HG03457 (cell line): ENCODE measurements at regions not wholly inside any gene's neighbourhood (a gene's known extent, or its start where the extent isn't known, plus 50 kb on each side); places are given as distances from the start of the nearest gene placed in this dataset.

Experiments
- ATAC-seq: cut with Tn5 transposase; IDR thresholded peaks from one replicate; pipeline ENCODE4 v1.9.1; 2021; ENCODE audit warnings: moderate number of reproducible peaks; ENCODE audit not compliant: unreplicated experiment

DNA sequence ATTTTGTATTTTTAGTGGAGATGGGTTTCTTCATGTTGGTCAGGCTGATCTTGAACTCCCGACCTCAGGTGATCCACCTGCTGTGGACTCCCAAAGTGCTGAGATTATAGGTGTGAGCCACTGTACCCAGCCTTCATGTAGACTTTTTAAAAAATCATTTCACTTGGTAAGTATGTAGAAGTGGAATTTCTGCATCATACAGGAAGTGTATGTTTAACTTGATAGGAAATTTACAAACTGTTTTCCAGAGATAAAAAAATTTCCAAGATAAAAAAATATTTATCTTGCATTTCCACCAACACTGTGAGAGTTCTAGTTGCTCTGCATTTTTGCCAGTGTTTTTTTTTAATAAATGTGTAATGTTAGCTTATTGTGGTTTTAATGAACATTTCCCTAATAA is 155.8 kb downstream of the ZNF608 start:
- ATAC-seq: no peak

- no peak for ATAC-seq
These were observed 159.2 kb downstream of the ZNF608 start for GRCh38 chr5:124587280-124587679.

DNA sequence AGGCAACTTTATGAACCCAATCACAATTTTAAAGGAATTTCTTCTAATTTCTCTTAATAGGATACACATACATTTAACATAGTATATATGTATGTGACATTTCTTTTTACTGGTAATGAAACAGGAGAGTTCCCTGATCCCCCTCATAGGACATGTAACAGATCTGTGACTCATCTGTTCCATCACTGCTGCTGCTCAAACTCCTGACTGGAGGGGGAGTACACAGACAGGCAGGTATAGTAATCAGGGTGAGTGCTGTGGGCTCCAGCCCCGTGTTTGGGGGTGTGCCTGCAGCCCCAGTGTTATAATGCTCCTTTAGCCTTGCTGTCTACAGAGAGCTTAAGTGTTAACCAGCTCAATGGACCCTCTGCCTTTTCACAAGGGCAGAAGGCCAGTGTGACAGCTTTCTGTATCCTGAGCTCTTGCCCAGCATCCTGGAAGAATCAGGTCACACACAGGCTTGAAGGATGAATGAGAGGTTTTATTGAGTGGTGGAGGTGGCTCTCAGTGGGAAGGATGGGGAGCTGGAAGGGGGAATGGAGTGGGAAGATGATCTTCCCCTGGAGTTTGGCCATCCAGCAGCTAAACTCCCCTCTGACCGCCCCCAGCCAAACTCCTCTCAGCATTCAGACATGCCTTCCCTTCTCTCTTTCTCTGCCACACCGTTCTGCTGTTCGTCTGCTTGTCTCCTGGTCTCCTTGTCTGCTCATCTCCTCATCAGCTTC is 161.3 kb downstream of the ZNF608 start:
- ATAC-seq: no peak

- ATAC-seq: peak; percentile 99
These were observed 162.7 kb downstream of the ZNF608 start for GRCh38 chr5:124583469-124584350.

DNA sequence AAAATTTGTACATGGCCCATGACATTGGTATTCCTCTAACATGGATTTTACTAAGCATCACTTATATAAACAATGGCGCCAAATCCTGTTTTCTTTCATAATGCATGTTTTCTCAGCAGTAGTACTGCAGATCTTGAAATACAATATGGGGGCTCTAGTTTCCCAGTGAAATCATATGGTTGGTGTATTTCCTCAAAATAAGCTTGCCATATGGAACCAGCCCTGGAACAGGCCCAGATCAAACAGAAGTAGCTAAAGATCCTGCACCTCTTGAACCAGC is 163.9 kb downstream of the ZNF608 start:
- no peak for ATAC-seq

DNA sequence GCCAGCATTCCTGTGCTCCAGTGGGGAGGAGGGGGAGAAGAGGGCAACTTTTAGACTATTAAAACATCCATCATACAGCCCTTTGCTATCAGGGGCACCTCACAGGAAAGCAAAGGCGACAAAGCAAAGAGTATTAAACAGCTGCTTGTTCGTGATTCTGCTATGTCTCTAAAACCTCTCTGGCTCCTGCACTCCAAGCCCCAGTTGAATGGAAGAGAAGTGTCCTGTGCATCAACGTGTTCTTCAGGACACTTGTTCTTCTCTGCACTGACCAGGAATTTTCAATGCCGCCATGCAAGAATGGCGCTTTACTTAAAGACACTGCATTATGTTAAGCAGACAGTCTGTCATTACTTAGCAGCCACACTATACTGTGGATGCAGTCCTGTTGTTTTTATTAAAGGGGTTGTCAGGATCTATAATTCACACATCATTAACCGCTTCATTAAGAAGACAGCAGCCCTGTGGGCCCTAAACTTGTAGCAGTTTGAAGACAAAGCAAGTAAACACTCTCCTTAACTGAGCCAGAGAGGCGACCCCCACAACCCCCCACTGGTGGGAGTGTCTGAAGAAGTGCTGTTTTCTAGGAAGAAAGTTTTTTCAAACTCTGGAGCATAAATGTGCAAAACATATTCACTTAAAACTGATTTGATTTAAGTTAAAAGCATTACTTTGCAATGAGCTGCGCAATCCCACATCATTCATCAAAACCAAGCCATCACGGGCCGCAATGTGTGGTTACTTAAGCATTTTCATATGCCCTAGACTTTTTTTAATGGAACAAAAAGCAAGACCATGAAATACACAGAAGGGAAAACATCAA is 164.5 kb downstream of the ZNF608 start:
- ATAC-seq: no peak

- no peak for ATAC-seq
These were observed 165.3 kb downstream of the ZNF608 start for GRCh38 chr5:124580925-124581737.

DNA sequence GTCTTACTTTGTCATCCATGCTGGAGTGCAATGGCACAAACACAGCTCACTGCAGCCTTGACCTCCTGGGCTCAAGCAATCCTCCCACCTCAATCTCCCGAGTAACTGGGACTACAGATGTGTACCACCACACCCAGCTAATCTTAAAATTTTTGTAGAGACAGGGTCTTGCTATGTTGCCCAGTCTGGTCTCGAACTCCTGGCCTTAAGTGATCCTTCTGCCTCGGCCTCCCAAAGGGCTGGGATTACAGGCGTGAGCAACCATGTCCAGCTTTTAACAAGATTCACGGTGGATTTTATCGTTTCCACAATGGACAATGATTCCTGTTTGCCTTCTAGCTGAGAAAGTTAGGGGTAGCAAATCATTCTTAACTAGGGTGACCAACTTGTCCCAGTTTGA is 165.9 kb downstream of the ZNF608 start:
- ATAC-seq: no peak

DNA sequence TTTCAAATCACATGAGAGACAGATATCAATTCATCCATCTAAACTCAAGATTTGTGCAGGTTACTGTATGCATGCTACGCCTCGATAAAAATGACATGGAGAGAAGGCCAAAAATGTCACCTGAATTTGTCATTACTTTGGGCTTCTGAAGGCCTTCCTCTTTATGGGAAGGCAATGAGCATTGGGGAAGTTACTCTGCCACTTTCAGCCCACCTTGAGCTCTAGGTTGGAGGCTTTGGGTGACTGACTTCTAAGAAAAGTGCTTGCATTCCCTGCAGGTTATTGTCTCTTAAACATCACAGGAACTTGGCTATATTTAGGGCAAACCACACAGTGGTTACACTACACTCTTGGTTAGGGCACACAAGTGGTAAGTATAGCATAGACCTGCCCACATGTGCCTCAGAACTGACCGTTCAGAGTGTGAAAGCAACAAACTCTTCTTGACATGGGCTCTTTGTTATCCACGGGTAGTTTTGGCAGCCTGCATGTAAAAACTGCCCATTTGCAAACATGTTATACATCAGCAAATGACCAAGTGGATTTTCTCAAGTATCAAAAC is 169.5 kb downstream of the ZNF608 start:
- ATAC-seq: peak; percentile 88

- no peak for ATAC-seq
These were observed 170.7 kb downstream of the ZNF608 start for GRCh38 chr5:124575725-124576124.

DNA sequence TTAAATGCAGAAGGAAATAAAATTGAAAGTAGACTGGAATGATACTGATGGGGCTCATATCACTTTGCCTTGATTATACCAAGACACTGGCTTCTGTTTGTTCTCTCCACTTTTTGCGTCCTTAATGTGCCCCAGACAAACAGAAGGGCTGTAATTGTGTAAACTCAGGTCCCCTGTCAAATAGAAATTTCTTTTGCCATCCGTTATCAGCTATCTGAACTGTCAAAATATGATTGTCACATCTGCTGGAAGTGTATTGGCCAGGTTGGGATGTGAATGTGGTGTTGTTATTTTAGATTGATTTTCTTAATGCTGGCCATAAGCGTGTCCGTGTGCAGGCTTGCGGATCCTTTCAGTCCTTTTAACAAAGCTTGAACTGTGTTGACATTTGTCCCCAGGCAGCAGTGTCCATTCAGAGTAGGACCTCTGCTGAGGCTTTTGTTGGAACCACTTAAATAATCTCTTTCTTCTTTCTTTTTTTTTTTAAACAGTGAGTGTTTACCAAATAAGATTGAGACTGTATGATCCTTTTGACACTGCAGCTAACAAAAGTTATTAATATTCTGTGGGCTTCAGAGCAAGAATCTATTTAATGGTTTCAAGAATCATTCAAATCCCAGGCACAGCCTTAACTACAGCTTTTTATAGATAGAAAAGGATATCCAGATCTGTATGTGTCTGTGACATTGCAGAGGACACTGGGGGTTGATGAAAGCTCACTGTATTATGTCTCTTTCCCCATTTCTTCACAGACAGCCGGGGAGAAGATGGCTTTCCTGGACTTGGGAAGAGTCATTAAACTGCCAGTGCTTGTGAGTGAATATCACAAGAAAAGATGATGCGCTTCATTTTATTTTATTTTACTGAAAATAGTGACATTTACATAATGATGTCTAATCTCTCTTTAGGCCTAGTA is 171.7 kb downstream of the ZNF608 start:
- no peak for ATAC-seq

- no peak for ATAC-seq
These were observed 173.5 kb downstream of the ZNF608 start for GRCh38 chr5:124572971-124573370.

DNA sequence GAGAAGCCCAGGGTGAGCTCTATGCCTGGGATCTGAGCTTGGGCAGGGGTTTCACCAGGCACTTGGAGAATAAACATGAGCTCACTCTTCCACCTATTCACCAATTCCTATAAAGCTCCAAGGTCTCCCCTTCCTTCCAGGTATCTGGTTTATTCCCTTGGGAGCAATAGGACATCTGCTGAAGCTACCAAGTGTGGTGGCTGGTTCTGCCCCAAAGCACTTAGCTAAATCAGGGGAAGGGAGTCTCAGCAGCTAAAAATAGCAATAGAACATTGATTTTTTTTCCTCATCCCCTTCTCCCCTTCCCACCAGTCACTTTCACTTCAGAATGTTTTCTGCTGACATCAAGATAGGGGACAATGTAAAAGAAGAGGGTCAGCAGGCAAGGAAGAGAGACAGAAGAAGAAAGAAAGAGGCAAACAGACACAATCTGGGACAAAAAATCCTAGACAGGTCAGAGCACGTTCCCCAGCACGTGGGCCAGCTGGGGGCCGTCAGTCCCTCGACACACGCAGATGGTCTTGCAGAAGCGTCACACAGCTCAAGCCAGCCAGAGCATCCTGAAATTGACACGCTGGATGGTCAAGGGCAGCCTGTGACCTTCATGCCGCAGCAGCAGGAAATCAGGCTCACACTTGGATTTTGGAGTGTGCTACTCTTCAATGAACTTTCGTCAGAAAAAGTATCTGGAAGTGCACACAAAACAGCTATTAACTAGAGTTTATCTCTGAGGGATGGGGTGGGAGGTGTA is 176.0 kb downstream of the ZNF608 start:
- ATAC-seq: no peak

GRCh38 chr5:124566875-124567450 is 179.5 kb downstream of the ZNF608 start:
- ATAC-seq: no peak

GRCh38 chr5:124561451-124561850 is 185.0 kb downstream of the ZNF608 start:
- no peak for ATAC-seq

- no peak for ATAC-seq
These were observed 186.1 kb downstream of the ZNF608 start for GRCh38 chr5:124560370-124560769.

GRCh38 chr5:124557761-124558160 is 188.7 kb downstream of the ZNF608 start:
- no peak for ATAC-seq
